ENCODE measurements at regions not wholly inside any gene's neighbourhood (a gene's known extent, or its start where the extent isn't known, plus 50 kb on each side); places are given as distances from the start of the nearest gene placed in this dataset.

GRCh38 chr3:43201581-43201980 lies 84.8 kb upstream of the SNRK start:
- DNase-seq, result no peak
- Mint-ChIP-seq H3K9me3 (ENCODE audit: unreplicated experiment) (no peaks in the 10 kb centered on the region), H3K4me3 (ENCODE audit: unreplicated experiment) (no peak overlapping the region)

GRCh38 chr3:43199645-43200306 lies 86.6 kb upstream of the SNRK start:
- DNase-seq, result no peak
- H3K9me3 Mint-ChIP-seq (ENCODE audit: unreplicated experiment), result no peaks in the 10 kb centered on the region
- peaks cover 3% of the 10 kb centered on the region for H3K4me1 Mint-ChIP-seq (ENCODE audit: low read depth, unreplicated experiment)
- no peak overlapping the region for H3K4me3 Mint-ChIP-seq (ENCODE audit: unreplicated experiment)
- no peaks in the 10 kb centered on the region for H3K36me3 Mint-ChIP-seq (ENCODE audit: unreplicated experiment)
- TF ChIP-seq CTCF (IDR thresholded peaks at IDR 0.05; ENCODE audit: partially characterized antibody, unreplicated experiment), result no peak
- peaks cover 1% of the 10 kb centered on the region for H3K27me3 Mint-ChIP-seq (ENCODE audit: unreplicated experiment)
- no peak overlapping the region for H3K27ac Mint-ChIP-seq (ENCODE audit: unreplicated experiment)

More at GRCh38 chr3:43201581-43201980, 84.8 kb upstream of the SNRK start:
- Mint-ChIP-seq H3K27ac (ENCODE audit: unreplicated experiment) (no peak overlapping the region), H3K27me3 (ENCODE audit: unreplicated experiment) (peaks cover 1% of the 10 kb centered on the region), H3K36me3 (ENCODE audit: unreplicated experiment) (no peaks in the 10 kb centered on the region), H3K4me1 (ENCODE audit: low read depth, unreplicated experiment) (peaks cover 8% of the 10 kb centered on the region)
- no peak for TF ChIP-seq CTCF (IDR thresholded peaks at IDR 0.05; ENCODE audit: partially characterized antibody, unreplicated experiment)

GRCh38 chr3:43198791-43199644 lies 87.3 kb upstream of the SNRK start:
- Mint-ChIP-seq H3K27ac (ENCODE audit: unreplicated experiment) (no peak overlapping the region), H3K4me3 (ENCODE audit: unreplicated experiment) (no peak overlapping the region), H3K4me1 (ENCODE audit: low read depth, unreplicated experiment) (peaks cover 3% of the 10 kb centered on the region), H3K27me3 (ENCODE audit: unreplicated experiment) (peaks cover 1% of the 10 kb centered on the region), H3K9me3 (ENCODE audit: unreplicated experiment) (no peaks in the 10 kb centered on the region), H3K36me3 (ENCODE audit: unreplicated experiment) (no peaks in the 10 kb centered on the region)
- no peak for DNase-seq
- TF ChIP-seq CTCF (IDR thresholded peaks at IDR 0.05; ENCODE audit: partially characterized antibody, unreplicated experiment), result no peak

GRCh38 chr3:43198301-43198700 lies 88.0 kb upstream of the SNRK start:
- Mint-ChIP-seq H3K27me3 (ENCODE audit: unreplicated experiment) (peaks cover 1% of the 10 kb centered on the region), H3K4me3 (ENCODE audit: unreplicated experiment) (no peak overlapping the region), H3K9me3 (ENCODE audit: unreplicated experiment) (no peaks in the 10 kb centered on the region), H3K27ac (ENCODE audit: unreplicated experiment) (no peak overlapping the region), H3K36me3 (ENCODE audit: unreplicated experiment) (no peaks in the 10 kb centered on the region), H3K4me1 (ENCODE audit: low read depth, unreplicated experiment) (peaks cover 3% of the 10 kb centered on the region)
- TF ChIP-seq CTCF (IDR thresholded peaks at IDR 0.05; ENCODE audit: partially characterized antibody, unreplicated experiment), result no peak
- DNase-seq, result no peak

- TF ChIP-seq CTCF (IDR thresholded peaks at IDR 0.05; ENCODE audit: partially characterized antibody, unreplicated experiment), result no peak
- H3K4me1 Mint-ChIP-seq (ENCODE audit: low read depth, unreplicated experiment), result peaks cover 3% of the 10 kb centered on the region
- H3K4me3 Mint-ChIP-seq (ENCODE audit: unreplicated experiment), result no peak overlapping the region
- H3K27ac Mint-ChIP-seq (ENCODE audit: unreplicated experiment), result no peak overlapping the region
- H3K9me3 Mint-ChIP-seq (ENCODE audit: unreplicated experiment), result no peaks in the 10 kb centered on the region
- DNase-seq, result no peak
- H3K36me3 Mint-ChIP-seq (ENCODE audit: unreplicated experiment), result no peaks in the 10 kb centered on the region
- peaks cover 1% of the 10 kb centered on the region for H3K27me3 Mint-ChIP-seq (ENCODE audit: unreplicated experiment)
Observed at GRCh38 chr3:43197181-43197580, 89.2 kb upstream of the SNRK start.

Measured in glutamatergic neuron (in vitro differentiated cells).